GM20431 (cell line): ENCODE measurements at regions not wholly inside any gene's neighbourhood (a gene's known extent, or its start where the extent isn't known, plus 50 kb on each side); places are given as distances from the start of the nearest gene placed in this dataset.

Experiments
- in situ Hi-C: fragments of 300-500 bp; cut with MseI, MboI; formaldehyde crosslinking; loops from one replicate; pipeline ENCODE4 v1.15.0; 2020; ENCODE audit warnings: low sequenced_read_pairs; ENCODE audit not compliant: unreplicated experiment

DNA sequence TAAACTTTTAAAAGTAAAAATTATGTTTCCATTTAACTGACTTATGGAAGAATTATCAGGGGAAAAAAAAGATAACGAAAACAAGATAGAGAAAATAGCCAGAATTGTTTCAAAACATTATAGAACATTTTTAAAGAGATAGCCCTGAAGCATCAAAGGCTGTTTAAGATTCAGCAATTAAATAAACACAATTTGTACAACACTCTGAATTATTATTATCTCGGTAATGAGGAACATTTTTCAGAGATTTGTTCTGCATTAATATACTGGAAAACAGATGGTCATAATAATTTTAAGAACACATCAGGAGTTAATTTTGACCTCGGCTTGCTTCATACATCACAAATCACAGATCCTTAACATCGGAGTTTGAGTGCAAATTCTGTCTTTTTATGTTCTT lies 643.8 kb downstream of the SORCS1 start:
- in situ Hi-C loops = no loop called here

DNA sequence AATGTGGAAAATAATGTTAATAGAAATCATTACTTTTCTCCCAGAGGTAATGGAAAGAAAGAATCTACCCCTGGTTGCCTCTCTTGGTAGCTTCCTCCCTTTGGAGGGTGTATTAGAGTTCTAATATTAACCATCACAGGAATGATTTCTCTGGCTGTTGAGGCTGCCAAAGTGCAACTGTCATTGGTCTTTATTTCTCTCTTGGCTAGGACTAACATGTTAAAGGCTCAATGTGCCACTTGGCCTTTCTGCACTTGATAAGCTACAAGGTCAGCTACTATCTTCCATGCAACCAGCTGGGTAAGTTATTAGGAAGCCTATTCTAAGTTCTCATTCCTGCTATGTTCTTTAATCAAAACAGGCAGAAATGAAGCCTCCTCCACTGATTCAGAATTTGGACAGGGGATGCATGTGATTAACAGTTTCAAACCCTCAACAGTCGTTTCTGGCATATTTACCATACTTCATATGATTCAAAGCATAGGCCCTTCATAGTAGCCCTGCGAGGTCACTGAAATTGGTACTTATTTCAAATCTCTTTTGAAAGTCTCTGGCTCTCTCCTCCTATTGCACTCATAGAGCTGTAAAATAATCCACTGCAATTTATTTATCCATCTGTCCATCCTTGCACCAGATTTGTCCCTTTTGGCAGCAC lies 645.0 kb downstream of the SORCS1 start:
- in situ Hi-C loops = no loop called here

DNA sequence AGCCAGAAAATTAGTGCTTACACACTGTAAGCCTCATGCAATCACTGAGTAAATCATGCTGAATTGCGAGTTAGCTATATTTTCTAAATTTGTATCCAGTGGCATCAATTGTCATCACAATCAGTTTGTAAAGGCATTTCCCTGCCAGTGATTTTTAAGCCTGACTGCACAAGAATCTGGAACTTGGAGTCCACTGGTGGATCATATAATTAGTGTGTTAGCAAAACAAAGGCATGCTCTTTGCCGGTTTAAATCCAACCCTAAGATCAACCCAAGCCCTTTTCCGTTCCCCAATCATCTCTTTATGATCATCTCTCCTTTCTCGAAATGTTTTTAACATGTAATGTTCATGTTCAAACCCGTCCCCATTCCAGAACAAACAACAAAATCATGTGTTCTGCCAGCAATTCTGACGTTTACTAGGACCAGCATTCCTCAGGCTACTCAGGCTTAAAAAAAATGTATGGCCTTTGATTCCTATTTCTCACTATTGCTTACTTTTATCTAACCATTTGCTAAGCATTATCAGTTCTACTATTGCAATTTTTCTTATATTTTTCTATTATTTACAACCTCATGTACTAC lies 649.2 kb downstream of the SORCS1 start:
- in situ Hi-C loops = no loop called here

DNA sequence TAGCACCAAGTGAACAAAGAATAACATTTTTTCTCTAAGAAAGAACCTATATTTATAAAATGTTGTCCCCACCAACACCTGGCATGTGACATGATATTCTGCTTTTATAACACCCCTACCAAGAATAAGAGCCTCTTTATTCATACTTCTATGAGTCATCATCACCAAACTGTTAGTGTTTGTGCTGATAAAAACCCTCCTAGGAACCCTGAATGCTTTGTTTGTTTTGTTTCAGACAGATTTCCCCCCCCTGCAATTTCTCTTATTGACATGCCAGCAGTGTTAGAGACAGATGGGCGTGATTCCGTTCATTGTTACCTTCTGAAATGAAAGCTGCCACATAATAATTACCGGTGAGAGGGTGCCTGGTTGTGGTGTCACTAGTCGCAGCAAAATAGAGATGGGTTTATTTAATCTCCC lies 651.1 kb downstream of the SORCS1 start:
- in situ Hi-C loops = no loop called here

DNA sequence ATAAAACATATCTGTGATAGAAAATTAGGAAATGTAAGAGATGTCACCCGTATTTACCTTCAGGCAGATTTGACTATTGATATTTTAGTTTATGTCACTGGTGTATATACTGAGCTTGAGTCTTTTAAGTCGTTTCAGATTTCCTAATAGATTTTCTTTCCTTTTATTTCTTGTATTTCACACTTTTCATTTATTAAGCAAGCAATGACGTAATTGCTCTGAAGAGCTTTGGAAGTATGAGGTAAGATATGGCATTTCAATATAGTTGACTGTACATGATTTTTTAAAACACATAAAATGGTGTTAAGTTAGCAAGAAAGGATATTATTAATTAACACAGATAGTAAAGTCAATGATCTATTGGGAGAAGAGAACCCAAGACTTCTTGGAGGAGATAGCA lies 652.6 kb downstream of the SORCS1 start:
- in situ Hi-C loops = no loop called here

DNA sequence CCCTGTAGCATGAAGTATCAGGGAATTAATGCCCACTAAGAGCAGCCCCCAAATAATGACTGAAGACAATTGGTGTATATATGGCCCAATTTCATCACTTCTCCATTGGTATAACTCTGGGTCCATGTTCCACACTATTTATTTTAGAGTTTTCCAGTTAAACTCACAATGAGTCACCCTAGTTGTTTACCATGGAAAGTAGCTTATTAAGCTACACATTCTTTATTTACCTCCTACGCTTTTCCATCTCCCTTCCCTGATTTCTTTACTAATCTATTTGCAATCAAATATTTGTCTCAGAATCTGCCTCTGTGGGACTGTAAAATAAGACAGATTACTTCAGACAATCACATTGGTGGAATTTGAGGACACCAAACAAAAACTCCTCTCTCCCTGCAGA lies 655.6 kb downstream of the SORCS1 start:
- in situ Hi-C loops = no loop called here

DNA sequence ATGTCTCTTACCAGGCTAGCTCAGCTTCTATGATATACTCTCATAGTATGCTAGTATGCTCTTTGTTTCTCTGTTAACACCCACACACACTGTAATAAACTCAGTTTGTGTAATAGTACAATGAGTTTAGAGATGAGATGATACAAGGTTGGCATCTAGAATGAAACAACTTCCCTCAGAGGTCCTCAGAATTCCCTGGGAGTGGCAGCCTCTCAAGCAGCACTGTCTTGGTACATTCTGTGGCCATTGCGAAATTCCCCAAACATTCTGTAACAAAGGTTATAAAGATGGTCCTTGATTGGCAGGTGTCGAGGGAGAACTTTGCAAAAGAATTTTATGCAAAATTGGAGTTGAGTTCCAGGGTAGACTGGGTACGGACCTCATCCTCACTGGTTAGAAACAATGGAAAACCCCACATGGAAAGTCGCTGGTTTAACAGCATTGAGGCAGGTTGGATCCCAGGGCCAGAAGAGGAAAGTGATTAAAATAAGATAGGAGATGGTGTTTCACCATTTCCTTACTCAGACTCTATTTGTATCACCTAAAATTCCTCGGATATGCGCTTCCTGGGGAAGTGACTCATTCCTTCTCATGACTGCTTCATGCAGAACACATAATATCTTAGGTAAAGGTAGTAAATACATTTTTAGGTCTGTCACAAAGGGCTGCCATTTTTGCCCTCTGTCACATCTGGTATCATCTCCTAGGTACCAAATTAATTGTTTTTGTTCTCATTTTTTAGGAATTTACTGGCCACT lies 657.8 kb downstream of the SORCS1 start:
- in situ Hi-C loops = no loop called here

GRCh38 chr10:106504536-106504935 lies 660.0 kb downstream of the SORCS1 start:
- in situ Hi-C loops = no loop called here

GRCh38 chr10:106502641-106503040 lies 661.9 kb downstream of the SORCS1 start:
- in situ Hi-C loops = no loop called here

GRCh38 chr10:106500925-106501525 lies 663.5 kb downstream of the SORCS1 start:
- in situ Hi-C loops = no loop called here

DNA sequence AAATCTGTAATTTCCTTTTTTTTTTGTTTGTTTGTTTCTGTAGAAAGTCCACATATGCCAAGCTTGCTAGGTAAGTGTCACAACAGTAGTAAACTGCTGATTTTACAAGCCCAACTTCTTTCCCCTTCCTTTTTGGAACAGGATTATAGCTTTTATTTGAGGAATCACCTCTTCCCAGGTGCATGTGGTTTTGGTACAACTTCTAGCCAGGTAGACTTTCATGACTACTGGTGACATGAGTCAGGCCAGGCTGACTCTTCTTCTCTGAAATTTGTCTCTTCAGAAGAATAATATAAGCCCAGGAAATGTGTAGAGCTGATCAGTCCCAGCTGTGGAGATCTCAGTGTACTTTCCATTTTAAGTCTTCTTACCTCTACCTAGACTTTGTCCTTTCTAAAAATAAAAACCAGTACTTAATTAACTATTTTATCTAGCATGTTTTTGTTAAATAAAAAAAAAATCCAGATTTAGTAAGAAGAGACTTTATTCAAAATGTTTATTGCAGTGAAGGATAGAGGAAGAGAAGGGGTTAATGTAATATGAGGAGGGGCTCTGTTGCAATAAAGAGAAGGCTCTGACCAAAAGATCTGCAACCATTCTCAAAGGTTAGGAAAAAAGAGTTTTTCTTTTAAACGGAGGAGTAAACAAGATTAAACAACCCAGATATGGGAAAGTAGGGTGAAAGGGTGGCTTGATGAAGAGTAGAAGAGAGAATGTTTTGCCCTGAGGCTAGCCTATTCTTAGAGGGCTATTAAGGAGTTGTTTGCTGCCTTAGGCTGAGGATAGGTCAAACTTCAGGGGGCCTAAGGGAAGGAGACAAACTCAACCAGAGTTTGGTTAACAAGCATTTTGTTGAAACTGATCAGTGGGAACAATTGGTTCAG lies 664.2 kb downstream of the SORCS1 start:
- in situ Hi-C loops = no loop called here

DNA sequence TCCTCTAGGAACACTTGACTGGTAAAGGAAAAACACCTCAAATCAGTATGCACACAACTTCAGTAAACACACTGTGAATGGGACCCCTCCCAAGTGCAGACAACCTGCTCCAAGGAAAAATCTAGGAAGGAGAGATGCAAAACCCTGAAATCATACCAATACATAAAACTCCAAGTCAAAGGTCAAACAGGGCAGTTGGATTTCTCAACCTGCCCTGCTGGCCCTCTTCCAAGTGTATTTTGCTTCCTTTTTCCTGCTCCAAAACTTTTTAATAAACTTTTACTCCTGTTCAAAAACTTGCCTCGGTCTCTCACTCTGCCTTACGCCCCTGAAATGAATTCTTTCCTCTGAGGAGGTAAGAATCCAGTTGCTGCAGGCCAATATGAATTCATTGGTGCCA lies 665.1 kb downstream of the SORCS1 start:
- in situ Hi-C loops = no loop called here

GRCh38 chr10:106498675-106499074 lies 665.8 kb downstream of the SORCS1 start:
- in situ Hi-C loops = no loop called here

DNA sequence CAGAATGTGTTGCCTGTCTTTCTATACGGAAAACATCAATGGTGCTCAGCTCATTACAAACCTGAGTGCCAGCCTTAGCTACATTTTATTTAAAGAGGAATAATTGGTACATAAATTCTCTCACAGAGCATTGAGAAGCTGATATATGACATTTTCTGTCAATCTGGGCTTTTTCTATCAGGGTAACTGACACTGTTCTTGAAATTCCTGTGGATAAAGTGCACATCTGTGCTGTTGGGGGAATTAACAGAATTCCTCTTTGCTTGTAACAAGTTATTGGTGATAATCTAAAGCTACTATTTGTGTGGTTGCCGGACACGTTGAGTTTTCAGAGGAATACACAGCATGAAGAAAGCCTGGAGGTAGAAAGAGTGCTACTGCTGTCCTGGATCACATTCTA lies 668.6 kb downstream of the SORCS1 start:
- in situ Hi-C loops = no loop called here

DNA sequence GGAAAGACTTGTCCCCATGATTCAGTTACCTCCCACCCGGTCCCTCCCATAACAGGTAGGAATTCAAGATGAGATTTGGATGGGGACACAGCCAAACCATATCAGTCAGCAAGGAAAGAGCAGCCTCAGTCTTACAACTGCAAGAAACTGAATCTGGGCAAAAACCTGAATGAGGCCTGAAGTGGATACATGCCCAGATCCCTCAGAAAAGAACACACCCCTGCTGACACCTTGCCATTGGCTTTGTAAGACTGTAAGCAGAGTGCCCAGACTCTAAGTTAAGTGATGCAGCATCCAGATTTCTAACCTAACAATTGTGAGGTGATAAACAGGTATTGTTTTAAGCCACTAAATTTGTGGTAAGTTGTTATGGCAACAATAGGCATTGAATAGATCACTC lies 670.8 kb downstream of the SORCS1 start:
- in situ Hi-C loops = no loop called here

DNA sequence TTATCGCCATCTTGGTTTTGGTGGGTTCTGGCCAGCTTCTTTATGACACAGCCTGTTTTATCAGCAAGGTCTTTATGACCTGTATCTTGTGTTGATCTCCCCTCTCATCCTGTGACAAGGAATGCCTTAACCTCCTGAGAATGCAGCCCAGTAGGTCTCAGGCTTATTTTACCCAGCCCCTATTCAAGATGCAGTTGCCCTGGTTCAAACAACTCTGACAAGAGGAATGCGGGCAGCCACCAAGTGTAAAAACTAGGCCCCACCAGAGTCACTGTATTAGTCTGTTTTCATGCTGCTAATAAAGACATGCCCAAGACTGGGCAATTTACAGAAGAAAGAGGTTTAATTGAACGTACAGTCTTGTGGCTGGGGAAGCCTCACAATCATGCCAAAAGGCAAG lies 671.3 kb downstream of the SORCS1 start:
- in situ Hi-C loops = no loop called here

GRCh38 chr10:106487726-106488125 lies 676.8 kb downstream of the SORCS1 start:
- in situ Hi-C loops = no loop called here

DNA sequence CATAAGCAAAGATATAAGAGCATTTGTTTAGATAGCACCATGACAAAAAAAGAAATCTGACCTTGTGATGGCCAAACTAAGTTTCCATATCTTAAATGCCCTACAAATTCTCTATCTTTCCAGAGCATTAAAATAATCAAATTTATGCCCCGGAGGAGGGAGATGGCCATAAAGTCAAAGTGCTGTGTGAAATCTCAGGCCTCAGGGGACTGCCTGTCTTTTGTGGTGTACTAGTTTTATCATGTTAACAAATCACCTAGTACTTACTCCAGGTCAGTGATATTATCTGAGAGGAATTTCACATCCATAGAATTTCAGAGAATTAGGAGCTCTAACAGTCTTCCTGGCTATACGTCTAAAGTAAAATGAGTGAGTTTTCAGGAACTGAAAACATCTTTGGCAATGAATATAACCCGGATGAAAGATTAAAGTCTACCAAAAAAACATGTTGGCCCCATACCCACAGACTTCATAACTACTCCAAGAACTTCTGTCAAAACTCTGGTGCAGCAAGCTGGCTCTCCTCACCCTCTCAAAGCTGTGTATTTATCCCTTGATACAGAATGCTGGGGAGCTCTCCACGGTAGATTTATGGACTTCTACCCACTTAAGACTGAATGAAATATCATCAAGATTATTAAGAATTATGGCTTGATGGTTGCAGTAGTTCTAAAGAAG lies 682.8 kb downstream of the SORCS1 start:
- in situ Hi-C loops = no loop called here

- in situ Hi-C loops = no loop called here
Observed at GRCh38 chr10:106479636-106480035, 684.9 kb downstream of the SORCS1 start.

DNA sequence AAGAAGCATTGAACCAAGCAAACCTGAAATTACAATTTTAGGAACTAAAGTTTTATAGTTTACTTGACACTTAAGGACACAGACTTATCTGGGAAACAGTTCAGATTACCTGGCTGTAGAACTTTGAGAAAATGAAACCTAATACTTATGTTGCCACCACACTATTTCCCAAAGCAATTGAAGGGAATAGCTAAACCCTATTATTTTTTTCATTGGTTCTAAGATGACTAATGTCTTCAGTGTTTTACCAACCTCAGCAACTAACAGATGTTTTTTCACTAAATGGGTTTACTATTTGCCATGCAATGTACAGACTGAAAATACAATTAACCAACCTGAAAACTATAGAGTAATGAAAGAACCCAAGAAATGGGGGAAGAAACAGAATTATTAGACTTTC lies 689.6 kb downstream of the SORCS1 start:
- in situ Hi-C loops = no loop called here
